GM21515 (cell line): ENCODE measurements at regions not wholly inside any gene's neighbourhood (a gene's known extent, or its start where the extent isn't known, plus 50 kb on each side); places are given as distances from the start of the nearest gene placed in this dataset.
"Not testable (repeated sequence)": the region's sequence is repeated elsewhere in the genome, so short reads cannot be mapped to it uniquely, and the experiment has no call there.

Experiments used
- ATAC-seq: cut with Tn5 transposase; IDR thresholded peaks from one replicate; pipeline ENCODE4 v1.9.1; 2021; ENCODE audit not compliant: unreplicated experiment

DNA sequence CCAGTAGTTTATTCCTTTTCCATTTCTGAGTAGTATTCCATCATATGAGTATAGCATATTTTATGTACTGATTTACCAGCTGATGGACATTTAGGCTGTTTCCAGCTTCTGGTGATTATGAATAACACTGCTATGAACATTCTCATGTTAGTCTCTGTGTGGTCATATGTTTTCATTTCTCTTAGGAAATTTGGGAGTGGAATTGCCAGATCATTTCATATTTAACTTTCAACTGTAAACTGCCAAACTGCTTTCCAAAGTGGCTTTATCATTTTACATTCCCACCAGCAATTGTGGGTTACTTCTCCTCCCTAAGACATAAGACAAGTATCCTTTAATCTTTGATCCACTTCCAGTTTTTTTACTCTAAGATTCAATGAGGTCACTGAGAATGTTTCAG lies 85.7 kb upstream of the RALGPS2 start:
- ATAC-seq = no peak

DNA sequence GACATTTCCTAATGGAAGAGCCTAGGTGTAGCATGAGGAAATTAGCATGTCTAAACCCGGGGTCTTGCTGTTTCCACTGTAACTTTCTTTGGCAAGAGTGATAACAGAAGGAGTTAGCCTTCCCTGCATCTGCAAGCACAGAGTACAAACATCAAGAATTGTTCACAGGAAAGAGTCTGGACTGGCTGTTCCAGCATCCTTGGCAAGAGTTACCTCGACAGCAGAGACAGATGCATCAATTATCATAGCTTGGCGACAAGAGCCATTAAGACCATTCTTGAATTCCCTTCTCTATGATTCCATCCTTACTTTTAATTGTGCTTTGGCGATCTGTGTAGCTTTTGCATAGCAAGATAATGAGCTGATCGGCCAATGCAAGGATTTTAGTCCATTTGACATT lies 82.8 kb upstream of the RALGPS2 start:
- no peak for ATAC-seq

DNA sequence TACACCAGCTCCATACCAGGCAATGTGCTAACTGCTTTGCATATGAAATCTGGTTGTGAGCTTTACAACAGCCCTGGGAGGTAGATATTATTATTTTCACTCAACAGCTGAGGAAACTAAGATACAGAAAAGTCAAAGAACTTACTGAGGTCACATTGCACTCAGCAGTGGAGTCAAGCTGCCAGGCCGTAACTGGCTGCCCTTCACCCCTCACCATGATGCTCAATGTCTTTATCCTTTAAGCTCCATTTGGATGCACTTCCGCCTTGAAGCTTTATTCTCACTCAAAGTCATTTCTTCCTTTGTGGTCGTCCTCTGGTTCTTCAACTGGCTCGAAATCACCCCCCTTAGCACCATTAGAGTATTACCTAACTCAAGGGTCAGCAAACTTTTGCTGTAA lies 81.7 kb upstream of the RALGPS2 start:
- no peak for ATAC-seq

DNA sequence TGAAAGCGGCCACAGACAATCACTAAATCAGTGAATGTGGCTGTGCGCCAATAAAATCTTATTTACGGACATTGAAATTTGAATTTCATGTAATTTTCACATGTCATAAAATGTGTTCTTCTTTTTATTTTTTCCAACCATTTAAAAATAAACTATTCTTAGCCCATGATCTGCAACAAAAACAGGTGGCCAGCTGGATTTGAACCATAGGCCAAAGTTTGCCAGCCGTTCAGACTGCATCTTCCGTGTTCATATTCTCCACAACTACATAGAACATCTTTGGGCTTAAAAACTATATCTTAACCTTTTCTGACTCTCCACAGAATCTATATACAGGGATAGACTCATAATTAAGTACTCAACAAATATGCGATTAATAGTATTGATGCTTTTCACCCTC lies 81.2 kb upstream of the RALGPS2 start:
- ATAC-seq = no peak

DNA sequence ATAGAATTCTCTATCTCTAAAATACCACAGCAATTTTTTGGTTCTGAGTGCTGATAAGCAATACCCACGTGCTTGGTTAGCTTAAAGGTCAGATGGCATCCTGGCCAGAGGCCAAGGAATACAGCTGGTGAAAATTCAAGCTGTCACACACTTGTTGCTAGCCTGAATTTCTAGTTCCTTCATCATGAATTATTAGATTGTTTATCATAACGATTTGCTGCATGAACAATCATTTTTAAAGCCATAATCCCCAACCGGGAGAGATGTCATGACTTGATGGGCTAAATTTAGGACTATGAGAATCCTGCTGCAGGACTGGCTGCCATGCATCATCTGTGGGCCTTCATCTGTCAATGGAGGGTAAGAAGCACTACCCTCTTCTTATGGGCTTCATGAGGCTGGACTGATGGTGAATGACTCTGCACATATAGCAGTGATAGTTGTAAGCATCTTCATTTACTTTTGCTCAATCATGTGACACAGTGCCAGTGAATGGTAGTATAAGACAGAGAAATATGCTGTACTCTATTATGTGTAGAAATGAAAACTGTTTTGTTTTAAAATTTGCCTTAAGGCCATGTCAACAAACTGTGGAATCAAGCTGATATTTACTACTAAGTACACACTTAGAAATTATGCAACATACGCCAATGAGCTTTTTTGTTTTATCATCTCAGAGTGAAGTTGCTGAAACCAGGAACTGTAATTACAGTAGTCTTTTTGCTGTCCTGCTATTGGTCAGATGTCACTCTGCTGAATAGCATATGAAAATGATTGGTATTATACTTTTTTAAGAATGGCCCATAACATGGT lies 80.5 kb upstream of the RALGPS2 start:
- no peak for ATAC-seq

DNA sequence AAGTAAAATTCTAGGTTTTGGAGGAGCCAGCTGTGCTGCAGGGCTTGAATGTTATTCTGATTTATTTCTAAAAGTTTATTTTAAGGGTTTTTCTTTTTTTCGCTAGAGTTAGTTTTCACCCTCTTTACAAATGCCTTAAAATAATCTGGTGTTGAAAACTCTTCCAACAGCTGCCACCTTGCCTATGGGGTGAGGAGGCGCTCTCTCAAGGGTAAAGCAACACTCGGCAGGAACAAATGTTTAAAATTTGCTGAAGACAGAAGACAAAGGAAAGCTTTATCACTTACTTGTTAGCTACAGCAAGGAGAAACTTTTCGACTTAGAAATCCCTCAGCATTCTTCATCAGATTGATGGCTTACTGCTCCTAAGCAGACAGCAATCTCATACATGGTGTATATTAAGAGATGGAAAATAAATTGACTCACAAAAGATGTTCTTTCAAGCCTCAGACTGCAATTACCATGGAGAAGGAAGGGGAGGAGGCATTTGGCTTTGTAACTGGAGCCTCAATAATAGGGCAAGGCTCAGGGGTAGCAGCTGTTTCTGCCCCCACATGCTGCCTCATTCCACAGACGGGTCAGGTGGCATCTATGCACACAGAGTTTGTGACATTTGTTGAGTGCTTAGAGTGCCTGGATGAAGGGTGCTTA lies 79.8 kb upstream of the RALGPS2 start:
- ATAC-seq = no peak

DNA sequence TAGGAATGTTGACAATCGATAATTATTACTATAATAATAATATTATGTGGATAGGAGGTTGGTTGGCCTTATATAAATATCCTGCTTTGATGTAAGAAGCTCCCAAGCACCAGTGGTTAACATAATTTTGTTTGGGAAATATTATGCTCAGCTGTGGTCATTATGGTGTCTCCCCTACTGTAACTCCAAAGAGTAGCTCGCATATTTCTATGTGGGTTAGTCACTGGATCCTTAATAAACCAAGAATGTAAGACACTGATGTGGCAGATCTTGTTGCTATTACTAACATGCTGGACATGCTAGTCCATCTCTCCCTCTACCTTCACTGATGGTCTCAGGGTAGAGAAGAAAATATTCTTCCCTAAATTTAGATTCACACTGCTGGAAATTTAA lies 79.2 kb upstream of the RALGPS2 start:
- no peak for ATAC-seq

DNA sequence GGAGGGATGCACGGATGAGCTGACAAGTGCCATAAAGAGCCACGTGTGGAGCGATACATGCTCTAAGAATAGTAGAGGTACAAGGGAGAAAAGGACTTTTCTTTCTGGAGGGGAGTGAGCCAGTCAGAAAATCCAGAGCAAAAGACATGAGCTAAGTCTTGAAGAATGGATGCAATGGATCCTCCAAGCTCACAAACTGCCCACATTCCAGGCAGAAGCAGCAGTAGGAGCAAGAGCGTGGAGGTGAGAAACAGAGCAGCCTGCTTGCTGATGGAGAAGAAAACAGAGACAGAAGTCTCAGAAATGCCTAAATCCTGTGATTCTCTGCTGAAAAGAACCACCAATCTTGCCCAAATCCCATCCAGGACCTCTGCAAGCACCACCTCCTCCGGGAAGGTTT lies 78.2 kb upstream of the RALGPS2 start:
- ATAC-seq = no peak

DNA sequence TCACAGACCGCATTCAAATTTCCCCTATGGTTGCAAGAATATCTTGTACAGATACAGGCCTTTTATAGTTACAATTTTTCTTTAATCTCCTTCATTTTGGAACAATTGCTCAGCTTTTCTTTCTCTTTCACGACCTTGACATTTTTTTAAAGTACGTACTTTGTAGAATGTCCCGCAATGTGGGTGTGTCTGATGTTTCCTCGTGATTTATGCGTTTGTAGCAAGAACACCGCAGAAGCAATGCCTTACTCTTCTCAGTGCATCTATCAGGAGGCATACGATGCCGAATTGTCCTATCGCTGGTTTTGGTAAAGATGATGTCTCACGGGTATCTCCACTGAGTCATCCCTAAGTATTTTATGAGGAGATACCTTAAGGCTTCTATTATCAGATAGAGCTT lies 76.9 kb upstream of the RALGPS2 start:
- no peak for ATAC-seq

DNA sequence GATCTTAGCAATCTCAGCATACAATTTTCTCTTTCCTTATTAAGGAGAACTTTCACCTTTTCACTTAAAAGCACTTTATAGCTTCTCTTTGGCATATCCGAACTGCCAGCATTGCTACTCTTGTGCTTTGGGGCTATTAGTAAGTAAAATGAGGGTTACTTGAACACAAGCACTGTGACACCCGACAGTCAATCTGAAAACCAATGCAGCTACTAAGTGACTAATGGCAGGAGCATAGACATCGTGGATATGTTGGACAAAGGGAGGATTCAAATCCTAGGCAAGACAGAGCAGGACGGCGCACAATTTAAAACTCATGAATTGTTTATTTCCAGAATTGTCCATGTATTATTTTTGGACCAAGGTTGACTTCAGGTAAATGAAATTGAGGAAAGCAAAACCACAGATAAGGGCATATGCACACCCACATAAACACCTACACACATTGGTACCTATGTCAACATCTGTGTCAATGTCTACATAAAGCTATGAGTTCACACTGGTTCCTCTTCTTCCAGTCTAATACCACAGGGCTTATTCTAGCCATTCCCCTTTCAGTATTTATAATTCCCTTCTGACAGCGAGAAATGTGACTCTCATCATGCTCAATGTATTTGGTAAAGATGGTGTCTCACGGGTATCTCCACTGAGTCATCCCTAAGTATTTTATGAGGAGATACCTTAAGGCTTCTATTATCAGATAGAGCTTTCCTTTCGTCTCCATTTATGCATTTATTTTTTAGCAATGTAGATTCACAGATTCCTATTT lies 75.3 kb upstream of the RALGPS2 start:
- ATAC-seq = no peak

DNA sequence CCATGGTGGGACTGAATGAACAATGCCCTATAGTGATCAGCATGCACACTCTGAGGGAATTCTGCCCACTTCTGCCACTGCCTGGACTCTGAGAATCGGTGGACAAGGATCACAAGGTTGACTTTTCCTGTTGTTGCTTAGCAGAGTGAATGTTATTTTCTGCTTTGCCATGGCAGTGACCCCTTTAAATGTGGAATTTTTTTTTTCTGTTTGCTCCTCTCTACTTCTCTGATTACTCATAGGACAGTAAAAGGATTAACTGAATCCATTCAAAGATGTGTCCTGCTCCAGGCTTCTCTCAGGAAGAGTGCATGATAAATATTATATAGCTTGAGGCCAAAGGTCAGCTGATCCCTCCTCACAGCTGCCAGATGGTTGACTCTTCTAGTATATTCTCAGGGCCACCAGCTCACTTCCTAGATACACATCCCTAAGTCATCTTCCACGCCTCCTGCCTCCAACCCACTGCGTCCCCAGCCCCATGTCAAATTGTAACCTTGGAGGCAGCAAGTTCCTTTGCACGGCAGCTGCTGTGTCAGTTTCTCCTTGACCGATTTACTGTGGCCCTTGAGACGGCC lies 74.0 kb upstream of the RALGPS2 start:
- ATAC-seq = no peak

DNA sequence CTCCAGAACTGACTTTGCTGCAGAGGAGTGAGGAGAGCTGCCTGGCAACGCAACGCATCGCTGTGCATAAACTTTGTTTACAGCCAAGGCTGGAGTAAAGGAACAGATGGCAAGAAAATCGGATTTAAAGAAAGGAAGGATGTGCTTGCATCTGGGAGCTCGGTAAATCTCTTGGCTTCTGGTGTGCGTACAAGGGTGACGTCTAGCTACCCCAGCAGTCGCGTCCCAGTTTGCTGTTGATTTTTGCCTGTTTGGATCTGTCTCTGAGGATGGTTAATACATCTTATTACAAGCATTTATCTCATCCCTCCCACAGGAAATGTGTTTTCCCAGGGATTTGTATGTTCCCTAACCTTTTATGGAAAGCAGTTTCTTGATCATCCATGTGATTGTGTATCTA lies 73.3 kb upstream of the RALGPS2 start:
- no peak for ATAC-seq

DNA sequence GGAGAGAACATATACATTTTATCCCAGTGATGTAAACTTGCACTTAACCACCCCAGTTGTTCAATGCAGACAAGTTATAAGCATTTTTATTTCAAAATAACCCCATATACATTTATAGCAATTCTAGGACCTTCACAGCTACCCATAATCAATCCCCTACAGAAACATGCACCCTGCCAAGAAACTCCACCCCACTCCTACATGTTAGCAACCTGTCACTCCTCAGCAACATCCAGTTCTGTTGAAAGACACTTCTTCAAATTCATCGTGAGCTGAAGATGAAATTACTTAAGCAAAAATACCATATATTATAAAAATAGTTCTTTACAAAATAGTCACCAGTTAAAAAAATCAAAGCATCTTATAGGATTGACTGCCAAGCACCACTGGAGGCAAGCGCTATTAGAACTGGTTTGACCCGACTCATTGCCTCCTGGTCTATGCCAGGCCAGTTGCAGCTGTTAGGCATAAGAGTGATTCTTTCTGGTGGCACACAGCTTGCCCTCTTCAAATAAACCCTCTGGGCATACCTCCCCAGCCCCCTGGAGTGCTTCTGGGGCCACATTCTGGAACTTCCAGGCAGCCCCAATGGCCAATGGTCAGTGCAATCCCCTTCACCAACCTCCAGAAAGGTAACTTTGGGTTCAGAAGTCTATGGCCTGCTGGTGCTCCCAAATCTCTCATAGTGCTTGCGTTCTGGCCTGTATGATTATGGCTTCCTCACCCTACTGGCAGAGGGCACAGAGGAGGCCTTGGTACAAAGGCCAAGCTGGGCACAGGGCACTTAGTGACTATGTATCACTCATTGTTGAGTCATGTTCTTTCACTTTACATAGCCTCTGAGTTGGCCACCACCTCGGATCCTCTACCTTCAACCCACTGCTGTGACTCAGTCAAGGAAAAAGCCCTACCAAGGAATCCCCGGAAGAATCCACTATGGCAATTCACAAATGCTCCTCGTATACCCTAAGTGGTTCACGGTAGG lies 72.2 kb upstream of the RALGPS2 start:
- no peak for ATAC-seq

DNA sequence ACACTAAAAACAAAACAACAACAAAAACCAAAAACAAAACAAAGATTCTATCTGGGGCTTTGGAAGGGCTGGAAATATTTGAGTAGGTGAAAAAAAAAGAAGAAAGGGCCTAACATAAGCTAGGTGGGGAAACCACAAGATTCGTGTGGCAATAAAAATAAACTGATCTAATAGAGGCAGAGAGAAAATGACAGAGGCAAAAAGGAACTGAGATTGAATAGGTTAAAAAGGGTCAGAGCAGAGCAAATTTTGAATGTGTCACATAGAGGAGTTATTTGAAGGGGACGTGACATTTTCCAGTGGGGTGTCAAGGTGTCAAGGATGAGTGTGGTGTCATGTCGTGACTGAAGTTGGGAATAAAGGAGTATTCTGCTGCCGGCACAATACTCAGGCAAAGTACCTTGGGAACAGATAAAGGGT lies 65.2 kb upstream of the RALGPS2 start:
- peak; percentile 70 for ATAC-seq

DNA sequence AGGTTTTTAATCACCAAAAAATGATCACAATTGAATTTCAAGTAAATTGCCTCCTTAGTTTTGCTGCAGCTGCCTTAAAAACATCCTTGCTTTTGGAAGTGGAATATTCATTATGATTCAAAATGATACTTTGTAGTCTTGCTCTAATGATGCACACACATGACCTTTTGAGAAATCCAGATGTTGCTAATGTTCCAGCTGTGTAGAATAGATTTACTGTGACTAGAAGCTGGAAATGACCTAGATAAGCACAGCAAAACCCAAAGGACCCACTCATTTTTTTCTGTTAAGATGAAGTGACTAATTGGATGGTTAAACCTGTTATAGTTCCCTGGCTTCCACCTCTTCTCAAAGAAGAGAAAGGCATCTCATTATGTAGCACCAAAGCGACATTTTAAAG lies 64.6 kb upstream of the RALGPS2 start:
- ATAC-seq = no peak

DNA sequence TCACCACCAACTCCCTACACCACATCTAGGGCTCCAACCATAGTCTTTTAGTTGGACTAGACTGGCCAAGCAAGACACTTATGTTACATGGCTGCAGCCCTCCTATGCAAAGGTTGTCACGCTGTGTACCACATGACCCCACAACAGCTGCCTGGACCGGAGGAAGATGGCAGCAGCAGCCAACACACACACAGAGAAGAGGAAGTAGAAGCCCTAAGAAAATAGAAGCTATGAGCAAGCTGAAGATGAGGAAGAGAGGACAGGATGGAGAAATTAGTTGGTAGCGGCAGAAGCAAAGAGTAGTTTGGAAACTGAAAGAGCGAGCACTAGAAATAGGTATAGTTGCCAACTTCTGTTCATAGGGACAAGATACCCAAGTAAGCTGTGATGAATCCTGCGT lies 60.8 kb upstream of the RALGPS2 start:
- ATAC-seq = peak; percentile 59

DNA sequence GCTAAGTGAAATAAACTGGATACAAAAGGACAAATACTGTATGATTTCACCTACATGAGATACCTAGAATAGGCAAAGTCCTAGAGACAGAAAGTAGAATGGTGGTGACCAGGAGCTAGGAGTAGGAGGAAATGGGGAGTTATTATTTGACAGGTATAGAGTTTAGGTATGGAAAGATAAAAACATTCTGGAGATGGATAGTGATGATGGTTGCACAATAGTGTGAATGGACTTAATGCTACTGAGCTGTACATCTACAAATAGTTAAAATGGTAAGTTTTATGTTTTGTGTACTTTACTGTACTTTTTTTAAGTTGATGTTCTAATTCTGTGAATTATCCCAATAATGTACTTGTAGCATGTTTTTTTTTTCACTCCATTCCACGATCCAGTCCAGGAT lies 59.5 kb upstream of the RALGPS2 start:
- no peak for ATAC-seq

DNA sequence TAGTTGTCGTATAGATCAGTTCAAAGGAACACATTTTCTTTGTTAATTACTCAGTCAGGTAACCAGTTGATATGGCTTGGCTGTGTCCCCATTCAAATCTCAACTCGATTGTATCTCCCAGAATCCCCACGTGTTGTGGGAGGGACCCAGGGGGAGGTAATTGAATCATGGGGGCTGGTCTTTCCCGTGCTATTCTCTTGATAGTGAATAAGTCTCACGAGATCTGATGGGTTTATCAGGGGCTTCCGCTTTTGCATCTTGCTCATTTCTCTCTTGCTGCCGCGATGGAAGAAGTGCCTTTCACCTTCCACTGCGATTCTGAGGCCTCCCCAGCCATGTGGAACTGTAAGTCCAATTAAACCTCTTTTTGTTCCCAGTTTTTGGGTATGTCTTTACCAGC lies 58.2 kb upstream of the RALGPS2 start:
- ATAC-seq = not testable (repeated sequence)

DNA sequence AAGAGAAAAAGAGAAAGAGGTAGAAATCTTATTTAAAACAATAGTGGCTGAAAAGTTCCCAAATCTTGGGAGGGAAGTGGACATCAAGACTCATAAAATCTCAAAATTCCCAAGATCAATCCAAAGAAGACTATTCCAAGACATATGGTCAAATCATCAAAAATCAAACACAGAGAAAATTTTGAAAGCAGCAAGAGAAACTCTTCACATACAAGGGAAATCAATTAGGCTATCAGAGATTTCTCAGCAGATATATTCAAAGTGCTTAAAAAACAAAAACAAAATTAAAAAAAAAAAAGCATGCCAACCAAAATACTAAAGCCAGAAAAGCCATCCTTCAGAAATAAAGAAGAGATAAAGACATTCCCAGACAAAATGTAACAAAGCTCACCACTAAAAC lies 52.6 kb upstream of the RALGPS2 start:
- no peak for ATAC-seq

DNA sequence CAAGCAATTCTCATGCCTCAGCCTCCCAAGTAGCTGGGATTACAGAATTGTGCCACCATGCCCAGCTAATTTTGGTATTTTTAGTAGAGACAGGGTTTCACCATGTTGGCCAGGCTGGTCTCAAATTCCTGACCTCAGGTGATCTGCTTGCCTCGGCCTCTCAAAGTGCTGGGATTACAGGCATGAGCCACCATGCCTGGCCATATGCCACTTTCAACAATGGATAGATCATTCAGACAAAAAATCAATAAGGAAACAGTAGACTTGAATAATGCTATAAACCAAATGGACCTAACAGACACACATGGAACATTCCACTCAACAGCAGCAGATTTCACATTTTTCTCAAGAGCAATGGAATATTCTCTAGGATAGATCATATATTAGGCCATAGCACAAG lies 50.5 kb upstream of the RALGPS2 start:
- ATAC-seq = not testable (repeated sequence)
